PC-3 (cell line): ENCODE measurements at regions not wholly inside any gene's neighbourhood (a gene's known extent, or its start where the extent isn't known, plus 50 kb on each side); places are given as distances from the start of the nearest gene placed in this dataset.

Experiments used
- ATAC-seq: fragments of 200-7000 bp; cut with Tn5 transposase; 2 replicates; pipeline ENCODE4 v1.9.1; 2020; ENCODE audit warnings: mild to moderate bottlenecking, moderate library complexity
- BruUV-seq: library from RNA; stranded (reverse); fragments of 400-500 nt; replicated peaks from 2 replicates; lab custom pipeline; 2021; lab: Mats Ljungman, UMichigan
- CTCF ChIA-PET: fragments of 300-600 bp; sonication (Branson Sonifier 250); formaldehyde crosslinking; loops from one replicate; lab custom pipeline; 2022; ENCODE audit warnings: antibody characterized with exemption; lab: Charles Lee
- POLR2A ChIA-PET: fragments of 300-600 bp; sonication (Branson Sonifier 250); formaldehyde crosslinking; loops from one replicate; lab custom pipeline; 2022; ENCODE audit warnings: antibody characterized with exemption; ENCODE audit not compliant: unreplicated experiment; lab: Charles Lee
- DNase-seq: peaks from one replicate; pipeline ENCODE4 v3.0.0-alpha.2; 2015
- H2AFZ ChIP-seq: fragments of 300-600 bp; sonication (generic); 2 replicates; pipeline ENCODE4 v1.6.0; 2016; ENCODE audit warnings: antibody characterized with exemption, low read length
- H3F3A ChIP-seq: fragments of 300-600 bp; sonication (generic); one replicate; pipeline ENCODE4 v1.6.0; 2017; ENCODE audit warnings: antibody characterized with exemption, low read length, control low read depth, mild to moderate bottlenecking; ENCODE audit not compliant: unreplicated experiment
- H3K27ac ChIP-seq: fragments of 300-600 bp; sonication (generic); 2 replicates; pipeline ENCODE4 v1.5.1; 2016; ENCODE audit warnings: mild to moderate bottlenecking, low read length
- H3K27me3 ChIP-seq: fragments of 300-600 bp; sonication (generic); 2 replicates; pipeline ENCODE4 v1.6.1; 2016; ENCODE audit warnings: low read length, mixed read lengths
- H3K36me3 ChIP-seq: fragments of 300-600 bp; sonication (generic); 2 replicates; pipeline ENCODE4 v1.6.1; 2016; ENCODE audit warnings: low read depth, mixed run types, low read length, mixed read lengths
- H3K4me1 ChIP-seq: fragments of 300-600 bp; sonication (generic); 2 replicates; pipeline ENCODE4 v1.5.1; 2016; ENCODE audit warnings: low read length; ENCODE audit not compliant: insufficient read depth
- H3K4me2 ChIP-seq: fragments of 300-600 bp; sonication (generic); 2 replicates; pipeline ENCODE4 v1.6.0; 2016; ENCODE audit warnings: low read length
- H3K4me3 ChIP-seq: fragments of 300-600 bp; sonication (generic); 2 replicates; pipeline ENCODE4 v1.5.1; 2016; ENCODE audit warnings: mild to moderate bottlenecking, low read length, mixed read lengths
- H3K79me2 ChIP-seq: fragments of 300-600 bp; sonication (generic); 2 replicates; pipeline ENCODE4 v1.6.1; 2017; ENCODE audit warnings: low read length, mixed read lengths
- H3K9ac ChIP-seq: fragments of 300-600 bp; sonication (generic); 2 replicates; pipeline ENCODE4 v1.6.0; 2016; ENCODE audit warnings: mild to moderate bottlenecking, low read length
- H3K9me2 ChIP-seq: fragments of 300-600 bp; sonication (generic); replicated peaks from 2 replicates; pipeline ENCODE4 v1.6.1; 2016; ENCODE audit warnings: mixed run types, low read length, mixed read lengths
- H3K9me3 ChIP-seq: fragments of 300-600 bp; sonication (generic); 2 replicates; pipeline ENCODE4 v1.6.1; 2016; ENCODE audit warnings: low read length, mixed read lengths
- H4K20me1 ChIP-seq: fragments of 300-600 bp; sonication (generic); 2 replicates; pipeline ENCODE4 v1.6.1; 2016; ENCODE audit warnings: low read length, mixed read lengths
- EZH2 ChIP-seq: fragments of 300-600 bp; sonication (generic); IDR thresholded peaks from one replicate; pipeline ENCODE4 v1.6.1; 2017; ENCODE audit warnings: antibody characterized with exemption, mild to moderate bottlenecking, low read length; ENCODE audit not compliant: unreplicated experiment
- EZH2phosphoT487 ChIP-seq: fragments of 300-600 bp; sonication (generic); IDR thresholded peaks from 2 replicates; pipeline ENCODE4 v1.6.1; 2018; ENCODE audit warnings: mild to moderate bottlenecking, antibody characterized with exemption, low read length, borderline replicate concordance
- intact Hi-C: fragments of 100-400 bp; cut with micrococcal nuclease; formaldehyde crosslinking; loops from 2 replicates; pipeline ENCODE4 v1.9.0; 2023
- TF ChIP-seq, protein P1 (sequence below): fragments of 300-600 bp; sonication (generic); conservative IDR thresholded peaks from 2 replicates; pipeline ENCODE4 v1.5.1; 2017; ENCODE audit warnings: antibody characterized with exemption, low read depth, mild to moderate bottlenecking, low read length

DNA sequence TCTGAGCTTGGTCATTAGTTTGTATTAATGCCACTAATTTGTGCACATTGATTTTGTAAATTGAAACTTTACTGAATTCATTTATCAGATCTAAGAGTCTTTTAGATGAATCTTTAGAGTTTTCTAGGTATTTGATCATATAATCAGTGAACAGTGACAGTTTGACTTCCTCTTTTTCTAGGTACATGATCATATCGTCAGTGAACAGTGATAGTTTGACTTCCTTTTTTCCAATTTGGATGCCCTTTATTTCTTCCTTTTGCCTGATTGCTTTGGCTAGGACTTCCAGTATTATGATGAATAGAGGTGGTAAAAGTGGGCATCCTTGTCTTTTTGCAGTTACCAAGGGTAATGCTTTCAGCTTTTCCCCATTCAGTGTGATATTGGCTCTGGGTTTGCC is 421.4 kb upstream of the CPXCR1 start:
- Histone ChIP-seq H3K9me3 (no peaks in the 10 kb centered on the region), H3K27ac (no peak overlapping the region), H3F3A (no peaks in the 10 kb centered on the region), H3K4me2 (no peak overlapping the region), H4K20me1 (no peaks in the 10 kb centered on the region), H3K27me3 (no peaks in the 10 kb centered on the region), H3K4me3 (no peak overlapping the region), H3K36me3 (no peaks in the 10 kb centered on the region), H3K9ac (no peak overlapping the region), H3K4me1 (no peaks in the 10 kb centered on the region), H3K79me2 (no peaks in the 10 kb centered on the region), H2AFZ (no peak overlapping the region), H3K9me2 (no peaks in the 10 kb centered on the region)
- no peak for DNase-seq
- ATAC-seq = no peak
- no TSS peak for BruUV-seq
- POLR2A ChIA-PET = no interaction called here
- CTCF ChIA-PET = no interaction called here
- intact Hi-C loops = no loop called here
- TF ChIP-seq EZH2phosphoT487 (no peak), EZH2 (no peak)
- TF ChIP-seq, protein P1, sequence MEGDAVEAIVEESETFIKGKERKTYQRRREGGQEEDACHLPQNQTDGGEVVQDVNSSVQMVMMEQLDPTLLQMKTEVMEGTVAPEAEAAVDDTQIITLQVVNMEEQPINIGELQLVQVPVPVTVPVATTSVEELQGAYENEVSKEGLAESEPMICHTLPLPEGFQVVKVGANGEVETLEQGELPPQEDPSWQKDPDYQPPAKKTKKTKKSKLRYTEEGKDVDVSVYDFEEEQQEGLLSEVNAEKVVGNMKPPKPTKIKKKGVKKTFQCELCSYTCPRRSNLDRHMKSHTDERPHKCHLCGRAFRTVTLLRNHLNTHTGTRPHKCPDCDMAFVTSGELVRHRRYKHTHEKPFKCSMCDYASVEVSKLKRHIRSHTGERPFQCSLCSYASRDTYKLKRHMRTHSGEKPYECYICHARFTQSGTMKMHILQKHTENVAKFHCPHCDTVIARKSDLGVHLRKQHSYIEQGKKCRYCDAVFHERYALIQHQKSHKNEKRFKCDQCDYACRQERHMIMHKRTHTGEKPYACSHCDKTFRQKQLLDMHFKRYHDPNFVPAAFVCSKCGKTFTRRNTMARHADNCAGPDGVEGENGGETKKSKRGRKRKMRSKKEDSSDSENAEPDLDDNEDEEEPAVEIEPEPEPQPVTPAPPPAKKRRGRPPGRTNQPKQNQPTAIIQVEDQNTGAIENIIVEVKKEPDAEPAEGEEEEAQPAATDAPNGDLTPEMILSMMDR = no peak

DNA sequence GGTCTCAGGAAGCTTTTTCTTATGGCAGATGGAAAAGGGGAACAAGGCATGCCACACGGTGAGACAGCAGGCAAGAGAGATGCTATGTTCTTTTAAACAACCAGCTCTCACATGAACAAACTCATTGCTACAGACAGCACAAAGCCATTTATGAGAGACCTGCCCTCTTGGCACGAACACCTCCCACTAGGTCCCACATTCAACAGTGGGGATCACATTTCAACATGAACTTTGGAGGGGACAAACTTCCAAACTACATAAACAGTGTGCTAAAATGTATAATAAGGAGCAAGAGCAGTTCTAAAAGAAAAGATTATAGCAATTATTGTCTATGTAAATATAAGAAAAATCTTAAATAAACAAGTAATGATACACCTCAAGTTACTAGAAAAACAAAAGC is 391.8 kb upstream of the CPXCR1 start:
- TF ChIP-seq EZH2 (no peak), EZH2phosphoT487 (no peak)
- TF ChIP-seq, protein P1 = no peak
- Histone ChIP-seq H3K36me3 (no peaks in the 10 kb centered on the region), H3K27me3 (no peaks in the 10 kb centered on the region), H3K9me2 (no peaks in the 10 kb centered on the region), H3K4me2 (no peak overlapping the region), H2AFZ (no peak overlapping the region), H3K9me3 (no peaks in the 10 kb centered on the region), H3K9ac (no peak overlapping the region), H4K20me1 (no peaks in the 10 kb centered on the region), H3K4me3 (no peak overlapping the region), H3F3A (no peaks in the 10 kb centered on the region), H3K79me2 (no peaks in the 10 kb centered on the region), H3K27ac (no peak overlapping the region), H3K4me1 (no peaks in the 10 kb centered on the region)
- CTCF ChIA-PET = no interaction called here
- no TSS peak for BruUV-seq
- POLR2A ChIA-PET = no interaction called here
- intact Hi-C loops = no loop called here
- peak; percentile 2 for DNase-seq
- peak; percentile 59 for ATAC-seq

DNA sequence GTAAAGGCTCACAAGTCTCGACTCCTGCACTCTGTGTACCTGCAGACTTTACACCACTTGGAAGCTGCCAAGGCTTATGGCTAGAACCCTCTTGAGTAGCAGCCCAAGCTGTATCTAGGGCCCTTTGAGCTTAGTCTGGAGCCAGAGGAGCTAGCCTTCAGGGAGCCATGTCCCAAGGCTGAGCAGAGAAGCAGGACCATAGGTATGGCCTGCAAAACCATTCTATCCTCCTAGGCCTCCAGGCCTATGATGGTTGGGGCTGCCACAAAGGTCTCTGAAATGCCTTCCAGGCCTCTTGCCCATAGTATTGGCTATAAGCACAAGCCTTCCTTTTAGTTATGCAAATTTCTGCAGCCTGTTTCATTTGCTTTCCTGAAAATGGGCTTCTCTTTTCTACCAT is 380.7 kb upstream of the CPXCR1 start:
- no peak overlapping the region for H3K27ac ChIP-seq
- BruUV-seq = no TSS peak
- CTCF ChIA-PET = no interaction called here
- no peaks in the 10 kb centered on the region for H3K27me3 ChIP-seq
- POLR2A ChIA-PET = no interaction called here
- no peaks in the 10 kb centered on the region for H3K9me3 ChIP-seq
- intact Hi-C loops = no loop called here
- no peak for TF ChIP-seq EZH2
- TF ChIP-seq, protein P1 = no peak
- no peak for TF ChIP-seq EZH2phosphoT487
- H3K4me3 ChIP-seq = no peak overlapping the region
- no peaks in the 10 kb centered on the region for H3F3A ChIP-seq
- no peak overlapping the region for H3K4me2 ChIP-seq
- no peaks in the 10 kb centered on the region for H3K9me2 ChIP-seq
- H3K4me1 ChIP-seq = no peaks in the 10 kb centered on the region
- no peak for ATAC-seq
- no peaks in the 10 kb centered on the region for H4K20me1 ChIP-seq
- H3K79me2 ChIP-seq = no peaks in the 10 kb centered on the region
- DNase-seq = no peak
- H2AFZ ChIP-seq = no peak overlapping the region
- H3K9ac ChIP-seq = no peak overlapping the region
- H3K36me3 ChIP-seq = no peaks in the 10 kb centered on the region
